Keratinocyte (primary cell): ENCODE measurements at regions not wholly inside any gene's neighbourhood (a gene's known extent, or its start where the extent isn't known, plus 50 kb on each side); places are given as distances from the start of the nearest gene placed in this dataset.

Experiments
- DNase-seq: peaks from one replicate; pipeline ENCODE4 v3.0.0-alpha.2; 2011; ENCODE audit warnings: low read depth, missing footprints, low spot score
- FAIRE-seq: peaks from 2 replicates; lab custom pipeline; 2011; peaks lifted over from hg19 to GRCh38; lab: Jason Lieb, UNC
- H2AFZ ChIP-seq: 2 replicates; pipeline ENCODE4 v1.6.0; 2012; ENCODE audit warnings: low read length, control low read depth, inconsistent platforms; ENCODE audit not compliant: control insufficient read depth
- H3K27ac ChIP-seq: 2 replicates; pipeline ENCODE4 v1.5.1; 2011; ENCODE audit warnings: low read length; ENCODE audit not compliant: control insufficient read depth, insufficient read depth
- H3K27me3 ChIP-seq: 3 replicates; pipeline ENCODE4 v1.6.0; 2011; ENCODE audit warnings: low read length; ENCODE audit not compliant: control insufficient read depth, insufficient read depth; ENCODE audit errors: extremely low read depth
- H3K36me3 ChIP-seq, 2 experiments: 2 replicates in 1 of 2; 3 replicates in 1 of 2; pipeline ENCODE4 v1.5.1; 2011; ENCODE audit warnings: low read length in 2 of 2, mild to moderate bottlenecking in 1 of 2; ENCODE audit not compliant: control insufficient read depth in 2 of 2, insufficient read depth in 2 of 2; ENCODE audit errors: extremely low read depth in 1 of 2
- H3K4me1 ChIP-seq: 3 replicates; pipeline ENCODE4 v1.5.1; 2011; ENCODE audit warnings: low read length; ENCODE audit not compliant: control insufficient read depth, insufficient read depth; ENCODE audit errors: extremely low read depth
- H3K4me2 ChIP-seq: 3 replicates; pipeline ENCODE4 v1.6.0; 2011; ENCODE audit warnings: low read depth, low read length; ENCODE audit not compliant: control insufficient read depth, insufficient read depth; ENCODE audit errors: extremely low read depth
- H3K4me3 ChIP-seq, 3 experiments: fragments of 200-600 bp in 1 of 3; sonication (generic) in 1 of 3; 2 replicates in 2 of 3; 3 replicates in 1 of 3; pipeline ENCODE4 v1.5.1; 2011 to 2016; ENCODE audit warnings: low read length in 3 of 3, mild to moderate bottlenecking in 3 of 3, control low read depth in 2 of 3, inconsistent platforms in 1 of 3, low read depth in 1 of 3, mixed read lengths in 1 of 3, mixed run types in 1 of 3, moderate library complexity in 1 of 3; ENCODE audit not compliant: control insufficient read depth in 2 of 3, insufficient read depth in 2 of 3; ENCODE audit errors: extremely low read depth in 1 of 3
- H3K79me2 ChIP-seq: 2 replicates; pipeline ENCODE4 v1.6.0; 2012; ENCODE audit warnings: low read length; ENCODE audit not compliant: control insufficient read depth, insufficient read depth
- H3K9ac ChIP-seq: 3 replicates; pipeline ENCODE4 v1.6.0; 2011; ENCODE audit warnings: low read length; ENCODE audit not compliant: control insufficient read depth, insufficient read depth; ENCODE audit errors: extremely low read depth
- H3K9me1 ChIP-seq: 3 replicates; pipeline ENCODE4 v1.6.0; 2011; ENCODE audit warnings: low read length; ENCODE audit not compliant: control insufficient read depth, insufficient read depth; ENCODE audit errors: extremely low read depth
- H3K9me3 ChIP-seq: 2 replicates; pipeline ENCODE4 v1.5.1; 2012; ENCODE audit warnings: low read depth, low read length; ENCODE audit not compliant: control insufficient read depth
- H4K20me1 ChIP-seq: 3 replicates; pipeline ENCODE4 v1.6.0; 2011; ENCODE audit warnings: low read length; ENCODE audit not compliant: control insufficient read depth, insufficient read depth; ENCODE audit errors: extremely low read depth
- CTCF ChIP-seq, 3 experiments: IDR thresholded peaks in 1 of 3; conservative IDR thresholded peaks in 1 of 3; optimal IDR thresholded peaks in 1 of 3; 2 replicates in 2 of 3; 3 replicates in 1 of 3; pipeline versions ENCODE3 to v1.5.1; 2011; ENCODE audit warnings: low read length in 3 of 3, mild to moderate bottlenecking in 3 of 3, moderate library complexity in 2 of 3, control low read depth in 1 of 3, inconsistent platforms in 1 of 3; ENCODE audit not compliant: insufficient read depth in 2 of 3; ENCODE audit errors: extremely low read depth in 1 of 3
- EZH2 ChIP-seq: IDR thresholded peaks from one replicate; pipeline ENCODE4 v1.6.1; 2012; ENCODE audit warnings: inconsistent platforms, mild to moderate bottlenecking, low read length, moderate library complexity
- dilution Hi-C: fragments of 300-500 bp; cut with MboI; formaldehyde crosslinking; loops from one replicate; pipeline ENCODE4 v1.7.0; 2020; ENCODE audit warnings: low sequenced_read_pairs; ENCODE audit not compliant: extremely low pct_ligation_motif_present

GRCh38 chr13:36509369-36509768, 77.1 kb downstream of the CCNA1 start:
- FAIRE-seq, result no peak
- dilution Hi-C loops, result no loop called here

GRCh38 chr13:36512771-36513170, 80.5 kb downstream of the CCNA1 start:
- FAIRE-seq (no peak), DNase-seq (no peak)
- Histone ChIP-seq H2AFZ (no peak overlapping the region), H3K9ac (no peak overlapping the region), H3K36me3 (no peaks in the 10 kb centered on the region), H3K27me3 (no peaks in the 10 kb centered on the region), H3K4me3 (no peak overlapping the region), H3K4me1 (no peaks in the 10 kb centered on the region), H3K79me2 (no peaks in the 10 kb centered on the region), H4K20me1 (no peaks in the 10 kb centered on the region), H3K27ac (no peak overlapping the region), H3K4me2 (no peak overlapping the region), H3K9me1 (no peaks in the 10 kb centered on the region), H3K9me3 (no peaks in the 10 kb centered on the region)
- TF ChIP-seq EZH2 (no peak), CTCF (optimal IDR thresholded peaks at IDR 0.05 in 1 of 3, IDR thresholded peaks at IDR 0.05 in 1 of 3, conservative IDR thresholded peaks at IDR 0.05 in 1 of 3; ENCODE audit: extremely low read depth in 1 of 3, insufficient read depth in 2 of 3, low read length in 3 of 3) (no peak)
- dilution Hi-C loops, result no loop called here

More at GRCh38 chr13:36509369-36509768, 77.1 kb downstream of the CCNA1 start:
- DNase-seq, result no peak
- Histone ChIP-seq H3K4me3 (no peak overlapping the region), H2AFZ (no peak overlapping the region), H3K9me1 (no peaks in the 10 kb centered on the region), H3K27ac (no peak overlapping the region), H3K27me3 (no peaks in the 10 kb centered on the region), H3K9ac (no peak overlapping the region), H3K9me3 (no peaks in the 10 kb centered on the region), H3K4me2 (no peak overlapping the region), H3K36me3 (no peaks in the 10 kb centered on the region), H4K20me1 (no peaks in the 10 kb centered on the region), H3K79me2 (no peaks in the 10 kb centered on the region), H3K4me1 (no peaks in the 10 kb centered on the region)
- TF ChIP-seq CTCF (optimal IDR thresholded peaks at IDR 0.05 in 1 of 3, IDR thresholded peaks at IDR 0.05 in 1 of 3, conservative IDR thresholded peaks at IDR 0.05 in 1 of 3; ENCODE audit: extremely low read depth in 1 of 3, insufficient read depth in 2 of 3, low read length in 3 of 3) (no peak), EZH2 (no peak)
